Loucy (cell line): ENCODE measurements at regions not wholly inside any gene's neighbourhood (a gene's known extent, or its start where the extent isn't known, plus 50 kb on each side); places are given as distances from the start of the nearest gene placed in this dataset.

Experiments
- H2AFZ ChIP-seq: fragments of 200-600 bp; sonication (generic); 2 replicates; pipeline ENCODE4 v1.6.0; 2016; ENCODE audit warnings: antibody characterized with exemption, mild to moderate bottlenecking, low read length, moderate library complexity
- H3F3A ChIP-seq: fragments of 200-600 bp; 2 replicates; pipeline ENCODE4 v1.6.0; 2016; ENCODE audit warnings: antibody characterized with exemption, low read depth, mild to moderate bottlenecking
- H3K27me3 ChIP-seq: fragments of 200-600 bp; sonication (generic); 2 replicates; pipeline ENCODE4 v1.6.1; 2014; ENCODE audit warnings: low read length, mild to moderate bottlenecking; ENCODE audit not compliant: insufficient read depth, poor library complexity, severe bottlenecking
- H3K36me3 ChIP-seq: fragments of 200-600 bp; sonication (generic); 2 replicates; pipeline ENCODE4 v1.6.1; 2016; ENCODE audit warnings: low read length; ENCODE audit not compliant: insufficient read depth
- H3K4me1 ChIP-seq: fragments of 200-600 bp; sonication (generic); 2 replicates; pipeline ENCODE4 v1.5.1; 2014; ENCODE audit warnings: low read length, mild to moderate bottlenecking; ENCODE audit not compliant: insufficient read depth, poor library complexity, severe bottlenecking
- H3K4me2 ChIP-seq: fragments of 200-600 bp; sonication (generic); 2 replicates; pipeline ENCODE4 v1.6.0; 2014; ENCODE audit warnings: antibody characterized with exemption, low read length, low read depth, mild to moderate bottlenecking; ENCODE audit not compliant: poor library complexity, severe bottlenecking
- H3K4me3 ChIP-seq: fragments of 200-600 bp; sonication (generic); 2 replicates; pipeline ENCODE4 v1.5.1; 2014; ENCODE audit warnings: low read length, mild to moderate bottlenecking, mixed read lengths; ENCODE audit not compliant: poor library complexity, severe bottlenecking
- H3K79me2 ChIP-seq: fragments of 200-600 bp; sonication (generic); 2 replicates; pipeline ENCODE4 v1.6.1; 2014; ENCODE audit warnings: low read length; ENCODE audit not compliant: insufficient read depth
- H3K9ac ChIP-seq: fragments of 200-600 bp; sonication (generic); 2 replicates; pipeline ENCODE4 v1.6.0; 2014; ENCODE audit warnings: mild to moderate bottlenecking, low read depth, low read length, moderate library complexity; ENCODE audit not compliant: poor library complexity, severe bottlenecking
- H3K9me2 ChIP-seq: fragments of 200-600 bp; sonication (generic); replicated peaks from 2 replicates; pipeline ENCODE4 v1.6.1; 2016; ENCODE audit warnings: low read depth, low read length, mixed read lengths
- H3K9me3 ChIP-seq: fragments of 200-600 bp; sonication (generic); 2 replicates; pipeline ENCODE4 v1.6.1; 2014; ENCODE audit warnings: mild to moderate bottlenecking, antibody characterized with exemption, low read length, low read depth; ENCODE audit not compliant: insufficient read depth
- H4K20me1 ChIP-seq: fragments of 200-600 bp; sonication (generic); 2 replicates; pipeline ENCODE4 v1.6.0; 2014; ENCODE audit warnings: antibody characterized with exemption, low read length, mild to moderate bottlenecking; ENCODE audit not compliant: insufficient read depth, poor library complexity, severe bottlenecking
- EZH2phosphoT487 ChIP-seq: fragments of 200-600 bp; IDR thresholded peaks from 2 replicates; pipeline ENCODE4 v1.6.1; 2018; ENCODE audit warnings: antibody characterized with exemption, mild to moderate bottlenecking, moderate library complexity, borderline replicate concordance
- TF ChIP-seq, protein P1 (sequence below): fragments of 200-600 bp; sonication (generic); conservative IDR thresholded peaks from 2 replicates; pipeline ENCODE4 v1.5.1; 2014; ENCODE audit warnings: mild to moderate bottlenecking, antibody characterized with exemption, low read length

DNA sequence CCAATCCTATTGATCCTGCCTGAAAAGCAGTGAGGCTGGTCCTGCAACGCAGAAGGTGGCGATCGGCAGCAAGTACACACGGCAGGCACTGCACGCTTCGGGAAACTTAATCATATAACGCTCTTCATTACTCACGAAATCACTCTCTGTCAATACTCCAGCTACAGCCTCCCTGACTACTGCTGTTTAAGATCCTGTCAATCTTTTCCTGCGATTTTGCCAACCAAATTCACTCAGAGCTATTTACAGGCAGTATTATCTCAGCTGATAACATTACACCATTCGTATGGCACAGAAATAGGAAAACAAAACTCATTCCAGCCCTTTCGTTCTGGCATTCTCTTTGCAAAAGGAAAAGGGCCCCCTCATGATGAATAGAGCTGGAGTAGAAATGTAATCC, 262.4 kb upstream of the CDH8 start:
- no peak overlapping the region for H2AFZ ChIP-seq
- H3F3A ChIP-seq: no peaks in the 10 kb centered on the region
- no peaks in the 10 kb centered on the region for H3K36me3 ChIP-seq
- H3K9ac ChIP-seq: no peak overlapping the region
- no peaks in the 10 kb centered on the region for H3K79me2 ChIP-seq
- no peaks in the 10 kb centered on the region for H4K20me1 ChIP-seq
- H3K4me2 ChIP-seq: no peak overlapping the region
- no peak for TF ChIP-seq EZH2phosphoT487
- H3K4me3 ChIP-seq: no peak overlapping the region
- H3K4me1 ChIP-seq: no peaks in the 10 kb centered on the region
- no peaks in the 10 kb centered on the region for H3K9me3 ChIP-seq
- no peaks in the 10 kb centered on the region for H3K27me3 ChIP-seq
- H3K9me2 ChIP-seq: no peaks in the 10 kb centered on the region

DNA sequence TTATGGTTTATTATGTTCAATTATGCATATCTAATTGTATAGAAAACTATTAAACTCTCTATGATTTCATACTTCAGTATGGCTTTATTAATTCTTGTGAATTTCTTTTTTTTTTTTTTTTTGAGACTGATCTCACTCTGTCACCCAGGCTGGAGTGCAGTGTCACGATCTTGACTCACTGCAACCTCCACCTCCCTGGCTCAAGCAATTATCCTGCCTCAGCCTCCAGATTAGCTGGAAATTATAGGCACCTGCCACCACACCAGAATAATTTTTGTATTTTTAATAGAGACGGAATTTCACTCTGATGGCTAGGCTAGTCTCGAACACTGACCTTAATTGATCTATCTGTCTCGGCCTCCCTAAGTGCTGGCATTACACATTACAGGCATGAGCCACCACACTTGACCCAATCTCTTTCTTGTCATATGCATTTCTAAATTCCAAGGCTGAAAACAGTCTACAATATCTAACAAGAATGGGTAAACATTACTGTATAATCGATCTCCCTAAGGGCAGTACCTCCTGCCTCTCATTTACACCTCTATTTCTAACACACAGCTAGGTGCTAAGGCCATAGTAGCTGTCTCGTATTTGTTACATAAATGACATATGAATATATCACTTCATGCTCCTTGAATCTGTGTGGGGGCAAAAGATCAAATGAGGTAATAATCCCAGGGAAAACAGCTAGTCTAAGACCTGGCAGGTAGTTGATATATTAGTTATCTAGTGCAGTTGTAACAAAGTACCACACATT, 258.2 kb upstream of the CDH8 start:
- TF ChIP-seq, protein P1, sequence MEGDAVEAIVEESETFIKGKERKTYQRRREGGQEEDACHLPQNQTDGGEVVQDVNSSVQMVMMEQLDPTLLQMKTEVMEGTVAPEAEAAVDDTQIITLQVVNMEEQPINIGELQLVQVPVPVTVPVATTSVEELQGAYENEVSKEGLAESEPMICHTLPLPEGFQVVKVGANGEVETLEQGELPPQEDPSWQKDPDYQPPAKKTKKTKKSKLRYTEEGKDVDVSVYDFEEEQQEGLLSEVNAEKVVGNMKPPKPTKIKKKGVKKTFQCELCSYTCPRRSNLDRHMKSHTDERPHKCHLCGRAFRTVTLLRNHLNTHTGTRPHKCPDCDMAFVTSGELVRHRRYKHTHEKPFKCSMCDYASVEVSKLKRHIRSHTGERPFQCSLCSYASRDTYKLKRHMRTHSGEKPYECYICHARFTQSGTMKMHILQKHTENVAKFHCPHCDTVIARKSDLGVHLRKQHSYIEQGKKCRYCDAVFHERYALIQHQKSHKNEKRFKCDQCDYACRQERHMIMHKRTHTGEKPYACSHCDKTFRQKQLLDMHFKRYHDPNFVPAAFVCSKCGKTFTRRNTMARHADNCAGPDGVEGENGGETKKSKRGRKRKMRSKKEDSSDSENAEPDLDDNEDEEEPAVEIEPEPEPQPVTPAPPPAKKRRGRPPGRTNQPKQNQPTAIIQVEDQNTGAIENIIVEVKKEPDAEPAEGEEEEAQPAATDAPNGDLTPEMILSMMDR: no peak
- TF ChIP-seq EZH2phosphoT487: no peak

DNA sequence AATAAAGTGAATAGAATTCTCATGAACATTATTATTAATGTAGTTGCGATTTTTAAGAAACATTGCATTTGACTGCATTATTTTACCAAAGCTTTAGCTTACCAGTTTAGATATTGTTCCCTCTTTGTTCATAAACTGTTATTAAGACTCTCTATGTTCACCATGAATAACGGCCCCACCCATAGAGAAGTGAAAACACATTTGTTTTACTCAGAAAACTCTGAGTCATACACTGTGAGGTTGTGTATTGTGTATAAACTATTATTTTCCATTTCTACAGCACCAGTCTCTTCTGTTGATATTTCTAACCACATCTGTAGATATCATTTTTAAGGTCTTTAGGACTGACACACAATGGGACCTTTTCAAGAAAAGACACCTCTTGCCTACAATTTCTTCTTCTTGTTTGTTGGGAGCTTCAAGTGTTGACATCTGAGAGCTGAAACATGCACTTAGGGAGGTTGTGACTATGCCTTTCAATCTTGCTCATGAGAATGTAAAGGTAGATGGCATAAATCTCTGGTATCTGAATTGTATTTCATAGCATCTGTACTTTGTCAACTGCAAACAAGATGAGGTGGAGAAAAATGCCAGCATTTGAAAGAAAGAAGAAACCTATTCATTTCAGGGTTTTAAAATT, 252.9 kb upstream of the CDH8 start:
- H3K4me3 ChIP-seq: no peak overlapping the region
- H3K9me2 ChIP-seq: no peaks in the 10 kb centered on the region
- no peaks in the 10 kb centered on the region for H4K20me1 ChIP-seq
- no peak for TF ChIP-seq EZH2phosphoT487
- TF ChIP-seq, protein P1: no peak
- H3K9ac ChIP-seq: no peak overlapping the region
- no peaks in the 10 kb centered on the region for H3F3A ChIP-seq
- H3K27me3 ChIP-seq: no peaks in the 10 kb centered on the region
- H3K4me1 ChIP-seq: no peaks in the 10 kb centered on the region
- H3K4me2 ChIP-seq: no peak overlapping the region
- no peak overlapping the region for H2AFZ ChIP-seq
- H3K9me3 ChIP-seq: no peaks in the 10 kb centered on the region
- H3K36me3 ChIP-seq: no peaks in the 10 kb centered on the region
- no peaks in the 10 kb centered on the region for H3K79me2 ChIP-seq

More for the DNA sequence above, 258.2 kb upstream of the CDH8 start:
- H3K4me3 ChIP-seq: no peak overlapping the region
- no peaks in the 10 kb centered on the region for H3K79me2 ChIP-seq
- H3K27me3 ChIP-seq: no peaks in the 10 kb centered on the region
- H3K36me3 ChIP-seq: no peaks in the 10 kb centered on the region
- H3K9ac ChIP-seq: no peak overlapping the region
- H3F3A ChIP-seq: no peaks in the 10 kb centered on the region
- H3K9me3 ChIP-seq: no peaks in the 10 kb centered on the region
- no peaks in the 10 kb centered on the region for H4K20me1 ChIP-seq
- H2AFZ ChIP-seq: no peak overlapping the region
- no peaks in the 10 kb centered on the region for H3K4me1 ChIP-seq
- H3K9me2 ChIP-seq: no peaks in the 10 kb centered on the region
- H3K4me2 ChIP-seq: no peak overlapping the region
